WTC11 (cell line): ENCODE measurements at regions not wholly inside any gene's neighbourhood (a gene's known extent, or its start where the extent isn't known, plus 50 kb on each side); places are given as distances from the start of the nearest gene placed in this dataset.

ENCODE experiments used
- ATAC-seq: fragments of 200-7000 bp; cut with Tn5 transposase; 2 replicates; pipeline ENCODE4 v1.10.0; 2021; ENCODE audit warnings: mild to moderate bottlenecking, moderate library complexity
- CTCF ChIA-PET: fragments of 300-600 bp; sonication (Branson Sonifier 250); formaldehyde crosslinking; loops from one replicate; lab custom pipeline; 2021; ENCODE audit warnings: antibody characterized with exemption; lab: Charles Lee
- POLR2A ChIA-PET: fragments of 350-600 bp; sonication (Branson Sonifier 250); formaldehyde crosslinking; loops from one replicate; lab custom pipeline; 2021; ENCODE audit warnings: antibody characterized with exemption; lab: Charles Lee
- DNase-seq: peaks from one replicate; pipeline ENCODE4 v3.0.0; 2021; ENCODE audit warnings: low spot score
- H3K27ac Mint-ChIP-seq: 2 replicates; pipeline ENCODE4 v1.8.0; 2021; ENCODE audit warnings: mixed read lengths
- H3K27me3 Mint-ChIP-seq: 2 replicates; pipeline ENCODE4 v1.8.0; 2021; ENCODE audit warnings: low read depth, mild to moderate bottlenecking, moderate library complexity, mixed read lengths
- H3K36me3 Mint-ChIP-seq: 2 replicates; pipeline ENCODE4 v1.8.0; 2021; ENCODE audit warnings: mixed read lengths
- H3K4me1 Mint-ChIP-seq: 2 replicates; pipeline ENCODE4 v1.8.0; 2022; ENCODE audit warnings: mixed read lengths
- H3K4me3 Mint-ChIP-seq: 2 replicates; pipeline ENCODE4 v1.8.0; 2021; ENCODE audit warnings: mild to moderate bottlenecking, moderate library complexity, mixed read lengths
- H3K9me3 Mint-ChIP-seq: 2 replicates; pipeline ENCODE4 v1.8.0; 2021; ENCODE audit warnings: mixed read lengths
- AR ChIP-seq: fragments of 250-450 bp; sonication (Bioruptor Pico); IDR thresholded peaks from 2 replicates; pipeline ENCODE4 v1.9.0; 2021; ENCODE audit warnings: mild to moderate bottlenecking
- ATF1 ChIP-seq: sonication (generic); formaldehyde crosslinking; IDR thresholded peaks from 2 replicates; pipeline ENCODE4 v1.8.1; 2023; ENCODE audit warnings: mild to moderate bottlenecking, moderate library complexity, missing genetic modification reagents
- ATF2 ChIP-seq: sonication (generic); formaldehyde crosslinking; IDR thresholded peaks from 2 replicates; pipeline ENCODE4 v1.8.1; 2022; ENCODE audit warnings: low read depth, missing genetic modification reagents, borderline replicate concordance
- ATF3 ChIP-seq: sonication (generic); formaldehyde crosslinking; conservative IDR thresholded peaks from 2 replicates; pipeline ENCODE4 v1.8.1; 2022; ENCODE audit warnings: mild to moderate bottlenecking, missing genetic modification reagents
- CREB1 ChIP-seq: sonication (generic); formaldehyde crosslinking; IDR thresholded peaks from 2 replicates; pipeline ENCODE4 v1.8.0; 2023; ENCODE audit warnings: mild to moderate bottlenecking, missing genetic modification reagents
- HMGA2 ChIP-seq: fragments of 250-450 bp; sonication (Bioruptor Pico); IDR thresholded peaks from 2 replicates; pipeline ENCODE4 v1.4.0; 2021; ENCODE audit warnings: mild to moderate bottlenecking, moderate library complexity
- NFATC4 ChIP-seq: fragments of 250-450 bp; sonication (Bioruptor Pico); IDR thresholded peaks from 2 replicates; pipeline ENCODE4 v1.9.0; 2021; ENCODE audit warnings: mild to moderate bottlenecking
- SMAD3 ChIP-seq: sonication (generic); formaldehyde crosslinking; IDR thresholded peaks from 2 replicates; pipeline ENCODE4 v1.8.0; 2022; ENCODE audit warnings: missing genetic modification reagents, mild to moderate bottlenecking, borderline replicate concordance
- SMAD4 ChIP-seq: sonication (generic); formaldehyde crosslinking; IDR thresholded peaks from 2 replicates; pipeline ENCODE4 v1.8.0; 2022; ENCODE audit warnings: mild to moderate bottlenecking, missing genetic modification reagents
- USF1 ChIP-seq: sonication (generic); formaldehyde crosslinking; IDR thresholded peaks from 2 replicates; pipeline ENCODE4 v1.8.0; 2022; ENCODE audit warnings: mild to moderate bottlenecking, missing genetic modification reagents
- ZMAT4 ChIP-seq: fragments of 250-450 bp; sonication (Bioruptor Pico); IDR thresholded peaks from 2 replicates; pipeline ENCODE4 v1.9.0; 2021; ENCODE audit warnings: mild to moderate bottlenecking
- ZNF121 ChIP-seq: sonication (generic); formaldehyde crosslinking; IDR thresholded peaks from 2 replicates; pipeline ENCODE4 v1.8.0; 2023; ENCODE audit warnings: missing genetic modification reagents
- ZNF232 ChIP-seq: sonication (generic); formaldehyde crosslinking; IDR thresholded peaks from 2 replicates; pipeline ENCODE4 v1.8.0; 2022; ENCODE audit warnings: mild to moderate bottlenecking, missing genetic modification reagents
- ZNF263 ChIP-seq: sonication (generic); formaldehyde crosslinking; IDR thresholded peaks from 2 replicates; pipeline ENCODE4 v1.8.1; 2022; ENCODE audit warnings: low read depth, mild to moderate bottlenecking, moderate library complexity, missing genetic modification reagents
- ZNF396 ChIP-seq: fragments of 250-450 bp; sonication (Bioruptor Pico); IDR thresholded peaks from 2 replicates; pipeline ENCODE4 v1.8.0; 2021; ENCODE audit warnings: mild to moderate bottlenecking, moderate library complexity, borderline replicate concordance
- ZNF416 ChIP-seq: fragments of 250-450 bp; sonication (Bioruptor Pico); IDR thresholded peaks from 2 replicates; pipeline ENCODE4 v1.9.0; 2021; ENCODE audit warnings: mild to moderate bottlenecking, inconsistent platforms
- ZSCAN18 ChIP-seq: fragments of 250-450 bp; sonication (Bioruptor Pico); IDR thresholded peaks from 2 replicates; pipeline ENCODE4 v2.1.2; 2022; ENCODE audit warnings: mild to moderate bottlenecking, moderate library complexity

- TF ChIP-seq ZNF416 (no peak), CREB1 (CRISPR knock-in tag) (no peak), ZMAT4 (CRISPR knock-in tag) (no peak), ATF3 (CRISPR knock-in tag) (no peak), USF1 (CRISPR knock-in tag) (no peak), ZNF263 (CRISPR knock-in tag) (no peak), ATF2 (CRISPR knock-in tag) (no peak), HMGA2 (CRISPR knock-in tag) (no peak), SMAD4 (CRISPR knock-in tag) (no peak), ZSCAN18 (CRISPR knock-in tag) (no peak), NFATC4 (CRISPR knock-in tag) (no peak)
These were observed 144.8 kb upstream of the FAR2 start (continued) for GRCh38 chr12:29004066-29004935.

- no peak for TF ChIP-seq ATF1 (CRISPR knock-in tag)
- no peak for TF ChIP-seq ZNF396 (CRISPR knock-in tag)
- TF ChIP-seq ZNF232 (CRISPR knock-in tag) = no peak
- no peak for TF ChIP-seq ZNF121 (CRISPR knock-in tag)
- TF ChIP-seq CREB1 (CRISPR knock-in tag) = no peak
- no peak for TF ChIP-seq SMAD3 (CRISPR knock-in tag)
- no peak for TF ChIP-seq AR (CRISPR knock-in tag)
- H3K27me3 Mint-ChIP-seq = no peaks in the 10 kb centered on the region
- no peak overlapping the region for H3K27ac Mint-ChIP-seq
- no peaks in the 10 kb centered on the region for H3K36me3 Mint-ChIP-seq
- POLR2A ChIA-PET = no interaction called here
- CTCF ChIA-PET = no interaction called here
- no peak overlapping the region for H3K4me3 Mint-ChIP-seq
- no peak for DNase-seq
- H3K4me1 Mint-ChIP-seq = peaks cover 4% of the 10 kb centered on the region; the same call in 1 of the 2 replicates
- H3K9me3 Mint-ChIP-seq = peaks cover 6% of the 10 kb centered on the region
- ATAC-seq = no peak
These were observed 144.2 kb upstream of the FAR2 start for GRCh38 chr12:29004936-29005304.
